Right lobe of liver (tissue), 4 donors: ENCODE measurements at regions not wholly inside any gene's neighbourhood (a gene's known extent, or its start where the extent isn't known, plus 50 kb on each side); places are given as distances from the start of the nearest gene placed in this dataset.

Experiments used
- POLR2A ChIP-seq: fragments of 450-650 bp; IDR thresholded peaks from one replicate; pipeline ENCODE4 v1.6.1; 2017; ENCODE audit warnings: antibody characterized with exemption, mild to moderate bottlenecking
- TF ChIP-seq, protein P1 (sequence below), 4 donors: fragments of 200-600 bp in 3 of 4; fragments of 450-650 bp in 1 of 4; IDR thresholded peaks; one replicate each; pipeline versions ENCODE4 v1.5.1 to v1.8.0; 2016 to 2022; ENCODE audit warnings: antibody characterized with exemption in 4 of 4, mild to moderate bottlenecking in 2 of 4
- donor health status: DM: no; HTN: no; CAD: no.
- donor health status: DM: no; HTN: no; CAD: no.
- donor health status: DM: no; HTN: yes; CAD: no.

DNA sequence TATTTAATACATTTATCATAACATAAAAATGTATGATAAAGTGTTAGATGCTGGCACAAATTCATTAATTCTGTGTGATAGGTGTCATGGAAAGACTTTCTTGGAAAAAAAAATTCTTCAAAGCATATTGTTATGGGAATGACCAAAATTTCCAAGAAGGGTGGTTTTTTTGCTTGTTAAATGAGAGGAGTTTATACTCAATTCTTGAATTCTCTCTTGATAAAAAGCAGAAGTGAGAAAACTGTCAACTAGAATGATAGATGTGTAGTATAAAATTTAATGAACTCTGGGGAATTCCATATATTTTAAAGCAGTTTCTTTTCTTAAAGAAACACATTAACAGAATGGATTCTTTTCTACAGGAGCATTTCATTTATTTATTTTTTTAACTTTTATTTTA is 62.0 kb upstream of the SNAP91 start:
- TF ChIP-seq, protein P1, sequence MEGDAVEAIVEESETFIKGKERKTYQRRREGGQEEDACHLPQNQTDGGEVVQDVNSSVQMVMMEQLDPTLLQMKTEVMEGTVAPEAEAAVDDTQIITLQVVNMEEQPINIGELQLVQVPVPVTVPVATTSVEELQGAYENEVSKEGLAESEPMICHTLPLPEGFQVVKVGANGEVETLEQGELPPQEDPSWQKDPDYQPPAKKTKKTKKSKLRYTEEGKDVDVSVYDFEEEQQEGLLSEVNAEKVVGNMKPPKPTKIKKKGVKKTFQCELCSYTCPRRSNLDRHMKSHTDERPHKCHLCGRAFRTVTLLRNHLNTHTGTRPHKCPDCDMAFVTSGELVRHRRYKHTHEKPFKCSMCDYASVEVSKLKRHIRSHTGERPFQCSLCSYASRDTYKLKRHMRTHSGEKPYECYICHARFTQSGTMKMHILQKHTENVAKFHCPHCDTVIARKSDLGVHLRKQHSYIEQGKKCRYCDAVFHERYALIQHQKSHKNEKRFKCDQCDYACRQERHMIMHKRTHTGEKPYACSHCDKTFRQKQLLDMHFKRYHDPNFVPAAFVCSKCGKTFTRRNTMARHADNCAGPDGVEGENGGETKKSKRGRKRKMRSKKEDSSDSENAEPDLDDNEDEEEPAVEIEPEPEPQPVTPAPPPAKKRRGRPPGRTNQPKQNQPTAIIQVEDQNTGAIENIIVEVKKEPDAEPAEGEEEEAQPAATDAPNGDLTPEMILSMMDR (IDR thresholded peaks at IDR 0.05): no peak
- no peak for TF ChIP-seq POLR2A
